Bronchial epithelial cell (primary cell): ENCODE measurements at regions not wholly inside any gene's neighbourhood (a gene's known extent, or its start where the extent isn't known, plus 50 kb on each side); places are given as distances from the start of the nearest gene placed in this dataset.

Source experiments
- DNase-seq: peaks from one replicate; pipeline ENCODE4 v3.0.0-alpha.2; 2010; ENCODE audit warnings: low read depth
- FAIRE-seq: peaks from 2 replicates; lab custom pipeline; 2011; peaks lifted over from hg19 to GRCh38; lab: Jason Lieb, UNC
- H3K27me3 ChIP-seq: 2 replicates; pipeline ENCODE4 v1.5.1; 2011; ENCODE audit warnings: low read length; ENCODE audit not compliant: control insufficient read depth, insufficient read depth
- H3K36me3 ChIP-seq: 2 replicates; pipeline ENCODE4 v1.5.1; 2011; ENCODE audit warnings: low read length; ENCODE audit not compliant: control insufficient read depth, insufficient read depth
- H3K4me3 ChIP-seq: 2 replicates; pipeline ENCODE4 v1.5.1; 2011; ENCODE audit warnings: mild to moderate bottlenecking, low read depth, low read length, control low read depth
- TF ChIP-seq, protein P1 (sequence below): IDR thresholded peaks from 2 replicates; pipeline ENCODE4 v1.5.1; 2011; ENCODE audit warnings: mild to moderate bottlenecking, moderate library complexity, low read length, control low read depth, inconsistent platforms; ENCODE audit not compliant: insufficient read depth, severe bottlenecking

DNA sequence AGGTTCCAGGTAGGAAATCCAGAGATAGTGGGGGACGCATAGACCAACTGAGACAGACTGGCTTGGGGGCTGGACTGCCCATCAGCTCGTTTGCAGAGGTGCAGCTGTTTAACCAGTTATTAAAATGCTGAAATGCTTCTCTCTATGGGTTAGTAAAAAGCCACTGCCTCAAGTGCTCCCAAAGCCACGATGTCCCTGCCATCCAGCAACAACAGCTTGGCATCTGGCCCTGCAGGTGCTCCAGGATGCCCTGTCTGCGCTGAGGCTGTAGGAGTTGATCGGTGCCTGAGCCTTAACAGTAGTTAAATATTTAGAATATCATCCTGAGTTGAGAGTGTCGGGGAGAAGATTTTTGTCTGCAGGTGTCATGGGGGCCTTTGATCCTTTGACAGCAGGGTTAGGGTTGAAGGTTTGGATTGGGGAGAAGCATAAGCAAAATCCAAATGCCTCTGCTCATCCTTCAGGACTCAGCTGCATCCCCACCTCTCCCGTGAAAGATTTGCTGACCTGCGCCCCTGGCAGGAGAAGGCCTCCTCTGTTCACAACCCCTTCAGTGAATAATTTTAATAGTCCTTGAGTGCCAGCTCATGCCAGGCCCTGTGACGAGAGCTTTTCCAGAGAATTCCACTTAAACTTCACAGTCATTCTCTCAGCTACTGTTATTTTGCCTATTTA is 127.3 kb upstream of the PWP1 start:
- Histone ChIP-seq H3K36me3 (no peaks in the 10 kb centered on the region), H3K4me3 (no peak overlapping the region), H3K27me3 (no peaks in the 10 kb centered on the region)
- DNase-seq (no peak), FAIRE-seq (no peak)
- TF ChIP-seq, protein P1, sequence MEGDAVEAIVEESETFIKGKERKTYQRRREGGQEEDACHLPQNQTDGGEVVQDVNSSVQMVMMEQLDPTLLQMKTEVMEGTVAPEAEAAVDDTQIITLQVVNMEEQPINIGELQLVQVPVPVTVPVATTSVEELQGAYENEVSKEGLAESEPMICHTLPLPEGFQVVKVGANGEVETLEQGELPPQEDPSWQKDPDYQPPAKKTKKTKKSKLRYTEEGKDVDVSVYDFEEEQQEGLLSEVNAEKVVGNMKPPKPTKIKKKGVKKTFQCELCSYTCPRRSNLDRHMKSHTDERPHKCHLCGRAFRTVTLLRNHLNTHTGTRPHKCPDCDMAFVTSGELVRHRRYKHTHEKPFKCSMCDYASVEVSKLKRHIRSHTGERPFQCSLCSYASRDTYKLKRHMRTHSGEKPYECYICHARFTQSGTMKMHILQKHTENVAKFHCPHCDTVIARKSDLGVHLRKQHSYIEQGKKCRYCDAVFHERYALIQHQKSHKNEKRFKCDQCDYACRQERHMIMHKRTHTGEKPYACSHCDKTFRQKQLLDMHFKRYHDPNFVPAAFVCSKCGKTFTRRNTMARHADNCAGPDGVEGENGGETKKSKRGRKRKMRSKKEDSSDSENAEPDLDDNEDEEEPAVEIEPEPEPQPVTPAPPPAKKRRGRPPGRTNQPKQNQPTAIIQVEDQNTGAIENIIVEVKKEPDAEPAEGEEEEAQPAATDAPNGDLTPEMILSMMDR = no peak

- DNase-seq = no peak
- Histone ChIP-seq H3K27me3 (no peaks in the 10 kb centered on the region), H3K36me3 (no peaks in the 10 kb centered on the region), H3K4me3 (no peak overlapping the region)
- FAIRE-seq = peak; percentile 7
- TF ChIP-seq, protein P1 = no peak
Measured at GRCh38 chr12:107558816-107559382, 126.7 kb upstream of the PWP1 start.

DNA sequence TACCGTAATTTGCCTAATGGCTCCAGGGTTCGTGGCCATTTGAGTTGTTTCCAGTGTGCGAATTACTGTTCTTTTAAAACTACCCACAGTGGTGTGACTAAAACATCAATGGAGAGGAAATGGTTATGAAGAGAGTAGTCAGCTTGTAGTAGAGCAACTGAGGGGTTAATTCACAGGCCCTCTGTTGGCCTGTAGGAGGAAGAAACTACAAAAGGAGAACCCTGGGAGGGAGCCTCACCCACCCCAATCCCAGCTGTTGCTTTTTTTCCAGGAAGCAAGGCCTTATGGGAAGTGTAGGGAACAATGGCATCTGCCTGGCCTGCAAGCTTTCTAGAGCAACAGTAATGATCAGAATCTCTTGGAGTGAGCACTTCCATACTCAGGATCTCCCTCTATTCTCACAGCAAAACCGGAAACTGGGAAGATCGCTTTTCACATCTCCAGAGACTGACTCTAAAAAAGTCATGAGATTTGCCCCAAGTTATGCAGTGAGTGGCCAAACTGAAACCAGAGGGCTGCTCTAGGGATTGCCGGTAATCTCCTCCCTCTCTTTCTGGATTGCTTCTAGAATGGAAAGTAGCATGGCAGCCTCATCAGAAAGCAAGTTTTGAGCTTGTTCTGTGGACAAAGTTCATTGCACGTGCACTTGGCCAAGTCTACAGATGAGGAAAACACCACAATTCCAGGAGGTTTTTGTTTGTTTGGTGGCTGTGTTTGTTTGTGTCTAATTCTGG is 125.3 kb upstream of the PWP1 start:
- Histone ChIP-seq H3K4me3 (no peak overlapping the region), H3K27me3 (no peaks in the 10 kb centered on the region), H3K36me3 (no peaks in the 10 kb centered on the region)
- TF ChIP-seq, protein P1 = no peak
- peak; percentile 36 for FAIRE-seq
- DNase-seq = no peak

GRCh38 chr12:107560899-107561285 is 124.7 kb upstream of the PWP1 start:
- no peaks in the 10 kb centered on the region for H3K36me3 ChIP-seq
- FAIRE-seq (peak; percentile 50), DNase-seq (peak; percentile 78)
- no peaks in the 10 kb centered on the region for H3K27me3 ChIP-seq
- TF ChIP-seq, protein P1 = no peak
- no peak overlapping the region for H3K4me3 ChIP-seq

- DNase-seq (peak; percentile 42), FAIRE-seq (no peak)
- Histone ChIP-seq H3K4me3 (no peak overlapping the region), H3K27me3 (no peaks in the 10 kb centered on the region), H3K36me3 (no peaks in the 10 kb centered on the region)
- TF ChIP-seq, protein P1 = peak; percentile 74
Measured at GRCh38 chr12:107564946-107565345, 120.7 kb upstream of the PWP1 start.
